NAMALWA (cell line): ENCODE measurements at regions not wholly inside any gene's neighbourhood (a gene's known extent, or its start where the extent isn't known, plus 50 kb on each side); places are given as distances from the start of the nearest gene placed in this dataset.
"Not testable (repeated sequence)": the region's sequence is repeated elsewhere in the genome, so short reads cannot be mapped to it uniquely, and the experiment has no call there.

Experiments used
- DNase-seq: peaks from one replicate; pipeline ENCODE4 v3.0.0-alpha.2; 2015; ENCODE audit warnings: low spot score

DNA sequence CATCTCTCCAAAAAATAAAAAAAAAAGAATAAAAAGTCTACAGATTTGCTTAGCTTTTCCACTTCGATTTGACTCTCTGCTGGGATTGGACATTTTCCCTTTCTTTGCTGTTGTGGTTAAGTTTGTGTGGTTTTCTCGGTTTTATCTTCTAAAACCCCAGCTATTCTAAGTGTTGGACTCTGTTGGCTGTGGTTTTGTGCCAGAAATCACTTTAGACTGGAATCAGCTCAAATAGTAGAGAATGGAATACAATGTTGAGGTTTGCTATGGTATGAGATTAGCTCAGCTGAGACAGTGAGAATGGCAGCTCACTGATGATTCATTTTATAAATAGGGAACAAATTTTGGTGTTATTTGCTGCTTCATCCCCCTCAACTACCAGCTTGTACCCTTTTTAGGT, 116.0 kb downstream of the BUB3 start:
- DNase-seq = no peak

DNA sequence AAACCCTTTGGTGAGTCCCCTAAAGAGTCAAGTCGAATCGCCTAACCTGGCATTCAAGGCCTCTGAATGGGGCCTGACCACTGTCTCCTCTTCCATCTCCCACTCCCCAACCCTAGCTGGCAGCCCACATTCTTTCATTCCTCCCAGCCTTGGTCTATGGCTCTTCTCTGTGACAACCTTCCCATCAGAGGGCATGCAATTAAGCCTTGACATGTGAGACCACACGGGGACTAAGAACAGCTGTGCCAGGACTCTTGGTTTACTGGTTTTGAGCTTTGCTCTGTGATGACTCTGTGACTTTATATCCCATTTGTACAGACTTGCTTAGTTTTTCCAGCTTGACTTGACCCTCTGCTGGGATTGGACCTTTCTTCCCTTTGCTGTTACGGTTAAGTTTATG, 116.6 kb downstream of the BUB3 start:
- DNase-seq = no peak

DNA sequence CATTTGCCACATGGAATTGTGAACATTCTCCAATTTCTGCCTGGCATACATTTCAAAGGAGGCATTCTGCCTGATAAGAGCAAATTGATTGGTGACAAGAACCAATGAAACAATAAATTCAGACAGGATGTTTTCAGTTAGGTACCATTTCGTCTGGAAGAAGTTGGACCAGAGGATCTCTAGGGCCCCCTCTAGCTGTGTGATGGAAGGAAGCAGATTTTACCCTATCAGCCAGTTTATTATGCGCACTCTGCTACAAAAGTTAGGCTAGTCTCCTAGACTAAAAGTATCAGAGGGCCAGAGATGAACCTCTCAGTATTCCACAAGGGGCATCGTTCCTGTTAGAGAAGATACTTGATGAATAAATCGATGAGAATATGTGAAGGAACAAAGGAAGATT, 118.0 kb downstream of the BUB3 start:
- DNase-seq = peak; percentile 19

DNA sequence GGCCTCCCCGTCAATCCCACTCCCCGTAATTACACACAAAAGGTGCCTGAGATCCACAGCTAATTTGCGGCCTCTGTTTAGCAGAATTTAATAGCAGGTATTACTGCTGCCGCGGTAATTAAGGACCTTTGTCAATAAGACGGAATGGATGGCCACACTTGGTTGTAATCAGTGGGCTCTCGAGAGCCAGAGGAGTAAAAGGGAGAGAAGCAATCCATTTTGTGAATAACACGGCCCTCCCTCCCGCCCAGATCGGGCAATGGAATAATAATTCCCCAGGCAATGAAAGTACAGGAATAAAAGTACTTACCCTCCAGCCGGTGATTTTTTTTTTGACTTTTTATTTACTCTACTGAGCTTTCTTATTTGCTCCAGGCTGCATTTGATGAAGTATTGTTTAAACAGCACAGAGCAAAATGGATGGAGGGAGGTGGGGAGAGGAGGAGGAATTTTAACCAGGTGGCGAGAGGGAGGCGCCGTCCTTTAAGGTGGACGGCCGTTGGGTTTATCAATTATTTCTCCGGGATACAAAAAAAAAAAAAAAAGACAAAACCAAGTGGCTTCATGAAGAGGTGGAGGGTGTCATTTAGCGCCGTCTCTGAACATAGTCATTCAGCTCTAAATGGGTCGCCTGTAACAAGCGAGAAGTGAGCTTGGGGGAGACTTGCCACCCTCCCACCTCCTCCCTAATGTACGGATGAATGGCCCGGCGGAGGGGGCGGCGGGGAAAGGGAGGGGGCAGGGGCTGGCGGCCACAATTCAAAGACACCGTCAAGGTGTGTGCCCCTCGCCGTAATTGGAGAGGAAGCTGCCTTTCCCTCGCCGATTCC, 120.3 kb downstream of the BUB3 start:
- no peak for DNase-seq

DNA sequence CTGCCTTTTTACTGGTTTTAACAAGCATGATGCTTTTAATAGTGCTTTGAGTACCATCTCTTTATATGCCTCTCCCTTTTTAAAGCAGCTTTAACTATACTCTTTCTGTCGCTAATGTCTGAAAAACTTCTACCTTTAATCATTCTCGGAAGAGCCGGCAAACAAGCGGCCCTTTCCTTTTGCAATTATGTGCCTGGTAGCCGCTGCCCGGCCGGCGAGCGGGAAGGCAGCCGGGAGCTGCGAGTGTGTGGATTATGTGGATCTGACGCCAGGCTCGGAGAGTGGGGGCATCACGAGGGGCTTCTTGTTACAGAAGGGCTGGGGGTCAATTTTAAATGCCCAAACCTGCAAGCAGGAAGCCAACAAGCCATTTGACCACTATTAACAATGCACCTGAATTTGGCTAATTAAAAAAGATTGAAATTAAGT, 120.9 kb downstream of the BUB3 start:
- no peak for DNase-seq

DNA sequence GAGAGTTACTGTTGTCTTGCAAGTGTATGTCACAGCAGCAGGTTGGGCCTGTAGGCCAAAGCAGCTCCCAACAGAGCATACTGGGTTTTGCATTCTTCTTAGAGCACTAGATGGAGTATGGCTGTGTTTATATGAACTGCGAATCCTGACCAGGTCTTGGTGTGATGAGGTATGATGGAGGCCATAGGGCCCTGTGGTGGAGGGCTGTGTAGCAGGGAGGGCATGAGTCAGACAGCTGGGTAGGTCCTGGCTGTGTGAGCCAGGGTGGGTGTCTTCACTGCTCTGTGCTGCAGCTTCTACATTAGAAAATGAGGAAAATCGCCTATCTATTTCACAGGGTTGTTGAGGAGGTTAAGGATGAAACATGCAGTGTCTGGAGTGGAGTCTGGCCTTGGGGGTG, 124.2 kb downstream of the BUB3 start:
- DNase-seq = no peak

DNA sequence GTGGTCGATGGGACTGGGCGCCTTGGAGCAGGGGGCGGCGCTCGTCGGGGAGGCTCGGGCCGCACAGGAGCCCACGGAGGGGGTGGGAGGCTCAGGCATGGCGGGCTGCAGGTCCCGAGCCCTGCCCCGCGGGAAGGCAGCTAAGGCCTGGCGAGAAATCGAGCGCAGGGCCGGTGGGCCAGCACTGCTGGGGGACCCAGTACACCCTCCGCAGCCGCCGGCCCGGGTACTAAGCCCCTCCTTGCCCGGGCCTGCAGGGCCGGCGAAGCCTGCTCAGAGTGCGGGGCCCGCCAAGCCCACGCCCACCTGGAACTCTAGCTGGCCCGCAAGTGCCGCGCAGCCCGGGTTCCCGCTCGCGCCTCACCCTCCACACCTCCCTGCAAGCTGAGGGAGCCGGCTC, 129.2 kb downstream of the BUB3 start:
- DNase-seq = not testable (repeated sequence)

DNA sequence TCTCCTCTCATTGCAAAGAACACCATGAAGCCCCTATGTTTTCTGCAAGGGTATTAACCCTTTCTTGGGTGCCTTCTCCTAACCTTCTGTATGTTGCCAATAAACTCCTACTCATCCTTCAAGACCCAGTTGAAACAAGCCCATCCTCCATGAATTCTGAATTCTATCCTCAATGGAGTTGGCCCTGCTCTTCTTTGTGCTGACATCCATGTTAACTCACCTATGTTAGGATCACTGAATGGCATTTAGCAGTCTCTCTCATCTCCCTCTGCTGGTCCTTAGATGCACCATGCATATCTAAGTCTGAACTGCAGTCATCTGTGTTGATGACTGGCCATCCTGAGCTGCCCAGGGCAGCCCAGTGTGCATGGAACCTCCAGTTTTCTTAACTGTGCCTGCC, 129.8 kb downstream of the BUB3 start:
- no peak for DNase-seq

DNA sequence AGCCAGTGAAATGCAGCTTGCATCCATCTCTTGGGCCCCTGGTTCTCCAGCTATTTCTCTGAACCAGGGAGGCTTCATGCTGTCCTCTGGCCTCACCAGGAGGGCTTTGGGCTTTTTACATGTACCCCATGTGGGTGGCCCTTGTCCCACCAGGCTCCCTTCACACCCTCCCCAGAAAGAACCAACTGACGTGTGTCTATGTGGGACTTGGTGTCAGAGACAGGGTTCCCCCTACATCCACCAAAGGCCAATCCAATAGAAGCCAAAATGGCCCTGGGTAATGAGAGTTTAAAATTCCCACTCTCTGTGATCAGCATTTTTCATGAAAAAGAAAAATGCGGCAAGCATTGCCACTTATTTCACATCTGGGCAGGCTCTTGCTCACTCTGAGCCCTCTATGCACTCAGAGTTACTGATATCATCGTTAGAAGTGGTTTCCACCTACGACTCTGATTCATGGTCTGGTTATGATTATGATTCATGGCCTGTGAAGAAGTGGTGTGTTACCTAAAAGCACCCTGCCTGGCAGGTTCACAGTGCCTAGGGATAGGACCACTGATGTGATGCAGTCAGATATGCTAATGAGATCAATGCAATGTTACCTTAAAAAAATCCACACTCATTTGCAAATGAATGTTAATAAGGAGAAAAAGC, 133.5 kb downstream of the BUB3 start:
- no peak for DNase-seq

DNA sequence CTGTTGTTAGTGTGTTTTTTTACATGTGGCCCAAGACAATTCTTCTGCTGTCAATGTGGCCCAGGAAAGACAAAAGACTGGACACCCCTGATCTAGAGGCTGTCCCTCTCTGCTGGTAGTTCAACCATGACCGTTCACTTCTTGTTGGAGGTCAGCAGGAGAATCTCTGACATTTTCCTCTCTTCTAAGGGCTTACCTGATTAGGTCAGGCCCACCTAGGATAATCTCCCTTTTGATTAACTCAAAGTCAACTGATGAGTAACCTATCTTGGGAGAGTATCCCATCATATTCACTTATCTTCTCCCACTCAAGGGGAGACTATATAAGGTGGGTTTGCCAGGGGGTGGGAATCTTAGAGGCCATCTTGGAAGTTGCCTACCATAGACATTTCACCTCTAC, 135.2 kb downstream of the BUB3 start:
- DNase-seq = no peak

DNA sequence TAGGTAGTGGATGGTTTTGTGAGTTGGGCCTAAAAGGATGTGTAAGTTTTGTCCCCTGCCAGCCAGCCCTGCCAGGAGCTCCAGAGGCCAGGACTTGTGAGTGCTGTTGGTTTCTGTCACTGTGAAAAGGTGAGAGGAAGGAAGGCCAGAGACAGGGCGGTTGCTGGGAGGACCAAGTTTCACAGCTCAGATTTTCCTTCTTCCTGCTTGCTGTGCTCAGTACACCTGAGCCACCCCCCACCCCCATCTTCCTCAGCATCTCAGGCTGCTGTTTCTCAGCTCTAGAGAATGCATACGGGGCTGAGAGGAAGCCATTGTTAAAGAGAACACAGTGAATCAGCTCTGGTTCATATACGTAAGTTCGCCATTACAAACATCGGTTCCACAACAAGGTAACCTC, 139.9 kb downstream of the BUB3 start:
- DNase-seq = no peak

DNA sequence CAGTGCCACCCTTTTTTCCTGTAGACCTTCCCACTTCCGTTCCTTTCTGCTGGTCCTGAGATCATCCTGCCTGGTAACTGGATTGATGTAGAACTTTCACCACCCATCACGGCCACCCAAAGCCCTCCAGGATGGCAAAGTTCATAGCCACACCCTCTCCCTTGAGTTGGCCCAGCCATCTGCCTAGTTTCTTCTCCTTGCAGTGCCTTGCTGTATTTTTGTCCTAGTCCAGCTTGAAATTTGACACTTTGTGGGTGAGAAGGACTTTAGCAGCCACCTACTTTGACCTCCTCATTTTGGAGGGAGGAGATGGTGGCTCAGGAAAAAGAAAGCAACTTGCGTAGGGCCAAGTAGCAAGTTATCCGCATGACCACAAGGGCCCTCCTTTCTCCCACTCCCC, 140.7 kb downstream of the BUB3 start:
- no peak for DNase-seq

DNA sequence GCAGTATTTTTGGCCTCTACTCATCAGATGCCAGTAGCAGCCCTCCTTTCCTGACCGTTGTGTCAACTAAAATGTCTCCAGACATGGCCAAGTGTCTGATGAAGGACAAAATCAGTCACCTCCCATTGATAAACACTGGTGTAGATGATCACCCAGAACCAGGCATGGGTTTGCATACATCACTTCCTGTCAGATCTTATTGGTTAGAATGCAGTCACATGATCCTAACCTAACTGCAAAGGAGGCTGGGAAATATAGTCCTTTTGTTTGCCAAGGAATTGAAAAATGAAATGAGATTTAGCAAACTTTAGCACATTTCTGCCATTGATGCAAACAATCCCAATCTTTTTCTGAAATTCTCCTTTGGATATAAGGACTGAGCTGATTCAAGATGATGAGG, 141.4 kb downstream of the BUB3 start:
- peak; percentile 65 for DNase-seq

DNA sequence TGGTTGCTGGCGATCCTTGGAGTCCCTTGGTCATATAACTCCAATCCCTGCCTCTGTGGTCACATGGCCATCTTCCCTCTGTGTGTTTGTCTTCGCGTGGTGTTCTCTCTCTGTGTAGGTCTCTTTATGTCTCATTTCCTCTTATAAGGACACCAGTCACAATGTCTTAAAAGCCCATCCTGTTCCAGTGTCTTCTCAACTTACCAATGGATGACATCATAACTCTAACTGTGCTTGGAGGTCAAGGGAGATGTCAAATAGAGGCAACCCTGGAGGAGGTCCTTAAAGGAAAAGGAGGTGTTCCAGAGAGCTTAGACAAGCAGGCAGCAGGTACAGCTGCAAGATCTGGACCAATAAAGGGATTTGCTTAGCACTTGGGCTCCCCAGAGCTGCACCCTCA, 143.0 kb downstream of the BUB3 start:
- no peak for DNase-seq

DNA sequence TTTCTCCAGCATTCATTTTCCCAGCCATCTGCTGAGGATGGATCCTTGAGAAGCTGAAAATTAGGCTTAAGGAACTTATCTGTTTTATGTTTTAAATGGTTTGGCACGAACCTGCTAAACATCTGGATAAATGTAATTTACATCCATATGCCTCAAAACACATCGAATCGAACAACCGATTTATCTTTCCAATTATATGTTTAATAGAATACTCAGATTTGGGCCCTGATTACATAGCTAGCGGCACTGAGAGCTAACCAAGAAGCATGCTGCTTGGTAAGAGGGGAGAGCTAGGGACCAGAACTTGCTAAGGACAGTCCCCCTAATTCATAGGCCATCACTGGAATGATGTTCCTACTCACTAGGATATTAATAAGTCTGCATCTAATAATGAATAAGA, 144.4 kb downstream of the BUB3 start:
- no peak for DNase-seq

DNA sequence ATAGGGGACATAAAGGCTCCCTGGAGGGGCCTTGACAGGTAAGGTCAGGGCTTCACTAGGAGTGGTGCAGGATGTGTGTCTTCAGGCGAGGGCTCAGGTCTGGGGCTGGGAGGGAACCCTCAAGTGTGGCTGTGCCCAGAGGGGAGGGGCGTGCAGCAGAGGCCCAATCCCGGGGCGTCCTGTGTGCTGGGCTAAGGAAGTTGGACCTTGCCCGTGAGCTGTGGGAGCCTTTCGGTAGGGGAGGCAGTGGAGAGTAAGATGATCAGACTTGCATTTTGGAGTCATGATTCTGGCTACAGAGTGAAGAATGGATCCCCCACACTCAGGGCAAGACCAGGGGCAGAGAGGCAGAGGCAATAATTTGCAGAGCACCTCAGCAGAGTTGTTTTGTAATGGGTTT, 145.4 kb downstream of the BUB3 start:
- no peak for DNase-seq

DNA sequence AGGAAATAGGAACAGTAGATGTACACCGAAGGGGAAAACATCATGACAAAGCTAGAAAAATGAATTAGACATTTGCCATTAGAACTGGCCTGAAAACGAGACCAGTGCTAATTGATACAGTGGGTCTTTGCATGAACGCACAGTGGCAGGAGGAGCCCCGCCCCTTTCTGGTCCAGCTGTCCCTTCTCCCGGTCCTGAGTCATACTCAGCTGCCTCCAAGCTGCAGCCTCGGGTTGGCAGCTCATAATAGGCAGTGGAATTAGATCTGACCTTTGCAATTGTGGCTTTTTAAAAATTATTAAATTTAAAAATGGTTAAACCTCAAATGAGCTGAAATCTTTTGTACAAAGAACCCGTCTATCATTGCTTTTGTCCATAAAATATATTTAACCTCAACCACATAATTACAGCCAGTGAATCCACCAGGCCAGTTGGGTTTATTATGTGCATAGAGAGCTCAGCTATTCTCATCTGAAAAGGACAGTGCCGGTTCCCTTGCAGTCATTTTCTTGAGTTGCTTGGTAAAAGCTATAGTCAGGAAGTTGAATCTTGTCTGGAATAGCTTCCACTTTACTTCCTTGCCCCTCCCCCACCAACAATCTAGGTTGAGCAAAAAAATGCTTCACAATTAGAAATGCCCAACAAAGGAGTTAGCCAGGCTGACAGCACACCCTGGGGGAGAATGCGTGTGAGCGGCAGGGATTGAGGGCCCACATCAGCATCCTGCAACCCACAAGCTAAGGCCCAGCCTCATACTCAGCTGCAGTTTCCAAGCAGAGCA, 147.1 kb downstream of the BUB3 start:
- no peak for DNase-seq

DNA sequence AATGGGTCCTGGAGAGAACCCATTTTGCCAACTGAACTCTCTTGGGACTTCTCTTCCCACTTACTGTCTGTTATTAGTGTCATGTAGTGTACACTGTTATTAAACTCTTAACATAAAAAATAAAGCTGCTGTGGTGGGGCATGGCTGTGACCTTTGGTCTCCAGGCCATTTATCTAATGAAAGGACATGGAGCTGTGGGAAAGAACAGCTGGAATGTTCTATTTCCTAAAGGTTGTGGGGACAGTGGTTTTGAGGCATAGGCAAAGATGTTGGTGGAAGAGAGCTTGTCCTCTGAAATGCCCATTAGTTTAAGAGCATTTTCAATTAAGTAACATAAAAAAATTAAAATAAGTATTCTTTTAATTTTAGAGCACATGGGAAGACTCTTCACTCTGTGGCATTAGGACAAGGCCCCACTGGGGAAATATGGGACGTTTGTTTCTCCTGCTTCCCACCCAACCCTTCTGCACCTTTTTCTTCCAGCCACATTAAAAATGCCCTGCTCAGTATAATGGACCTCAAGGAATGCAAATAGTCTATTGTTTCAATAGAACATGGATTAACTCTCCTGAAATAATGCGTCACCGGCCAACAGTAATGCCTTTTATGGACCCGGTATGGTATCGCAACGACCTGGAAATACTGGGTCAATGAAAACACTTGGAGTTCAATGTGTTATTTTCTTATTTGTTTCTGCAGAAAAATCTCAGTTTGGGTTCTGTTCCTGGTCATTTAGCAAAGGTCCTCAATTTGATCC, 149.6 kb downstream of the BUB3 start:
- no peak for DNase-seq

DNA sequence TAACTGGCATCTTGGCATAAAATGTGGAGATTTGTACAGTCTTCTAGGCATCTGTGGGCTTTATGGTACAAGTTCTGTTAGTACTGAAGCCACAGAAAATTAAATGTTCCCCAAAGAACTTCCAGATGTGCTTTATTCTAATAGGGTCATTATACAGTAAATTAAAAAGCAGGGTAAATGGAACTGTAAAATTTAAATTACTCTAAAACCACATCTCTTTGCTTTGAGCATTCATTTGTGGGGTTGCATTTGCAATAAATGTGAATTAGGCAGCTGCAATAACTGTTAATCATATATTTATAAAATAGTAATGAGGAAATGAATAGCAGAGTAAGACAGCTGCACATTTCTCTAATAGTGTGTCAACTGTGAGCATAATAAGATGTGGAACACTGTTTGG, 151.5 kb downstream of the BUB3 start:
- DNase-seq = no peak

DNA sequence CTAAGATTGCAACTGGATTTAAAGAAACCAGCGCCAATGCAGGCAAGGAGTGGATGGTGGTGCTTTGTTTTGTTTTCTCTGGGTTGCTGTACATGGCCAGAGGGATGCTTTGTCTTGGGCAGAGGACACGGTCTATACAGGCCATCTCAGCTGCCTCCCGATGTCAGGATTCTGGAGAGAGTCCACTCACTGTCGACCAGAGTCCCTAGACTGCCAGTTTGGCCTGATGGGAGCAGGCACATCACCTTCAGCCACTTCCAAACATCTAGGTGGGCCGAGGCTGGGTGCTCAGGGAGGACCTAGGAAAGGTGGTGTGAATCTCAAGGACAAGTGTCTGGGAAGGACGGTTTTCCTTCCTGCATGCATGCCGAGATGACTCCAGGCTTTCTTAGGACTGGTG, 152.1 kb downstream of the BUB3 start:
- no peak for DNase-seq

DNA sequence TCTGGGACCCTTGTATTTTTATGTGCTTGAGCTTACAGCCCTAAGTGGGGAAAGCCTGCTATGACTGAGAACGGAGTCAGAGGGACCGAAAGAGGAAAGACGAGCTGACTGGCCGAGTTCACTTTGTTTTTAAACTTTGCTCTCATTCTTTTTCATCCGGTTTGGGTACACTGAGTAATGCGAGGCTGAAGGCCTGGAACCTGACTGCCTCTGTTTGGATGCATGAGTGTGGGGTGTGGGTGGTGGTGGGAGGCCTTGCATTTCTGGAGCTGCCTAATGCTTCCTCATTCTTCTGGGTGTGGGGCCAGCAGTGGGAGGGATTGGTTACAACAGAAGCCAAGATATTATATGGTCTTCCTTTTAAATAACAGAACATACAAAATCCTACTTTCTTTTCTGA, 155.5 kb downstream of the BUB3 start:
- no peak for DNase-seq

DNA sequence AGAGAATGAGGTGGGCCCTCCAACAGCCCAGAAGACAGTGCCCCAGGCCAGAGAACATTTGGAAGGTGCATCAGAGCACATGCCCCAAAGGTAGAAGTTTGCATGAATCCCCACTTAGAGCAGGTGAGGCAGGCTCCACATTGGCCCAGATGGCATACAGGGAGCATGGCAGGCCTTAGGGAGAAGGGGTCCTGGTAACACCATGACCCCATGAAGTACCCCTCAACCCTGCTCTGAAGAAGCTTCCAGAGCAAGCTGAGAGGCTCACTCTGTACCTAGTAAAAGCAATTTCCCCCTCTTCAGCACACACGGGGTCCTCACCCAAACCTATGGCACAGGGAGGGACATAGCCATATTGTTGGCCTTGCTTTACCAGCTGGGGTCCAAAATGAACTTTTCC, 162.6 kb downstream of the BUB3 start:
- no peak for DNase-seq
